ENCODE measurements at regions not wholly inside any gene's neighbourhood (a gene's known extent, or its start where the extent isn't known, plus 50 kb on each side); places are given as distances from the start of the nearest gene placed in this dataset.

DNA sequence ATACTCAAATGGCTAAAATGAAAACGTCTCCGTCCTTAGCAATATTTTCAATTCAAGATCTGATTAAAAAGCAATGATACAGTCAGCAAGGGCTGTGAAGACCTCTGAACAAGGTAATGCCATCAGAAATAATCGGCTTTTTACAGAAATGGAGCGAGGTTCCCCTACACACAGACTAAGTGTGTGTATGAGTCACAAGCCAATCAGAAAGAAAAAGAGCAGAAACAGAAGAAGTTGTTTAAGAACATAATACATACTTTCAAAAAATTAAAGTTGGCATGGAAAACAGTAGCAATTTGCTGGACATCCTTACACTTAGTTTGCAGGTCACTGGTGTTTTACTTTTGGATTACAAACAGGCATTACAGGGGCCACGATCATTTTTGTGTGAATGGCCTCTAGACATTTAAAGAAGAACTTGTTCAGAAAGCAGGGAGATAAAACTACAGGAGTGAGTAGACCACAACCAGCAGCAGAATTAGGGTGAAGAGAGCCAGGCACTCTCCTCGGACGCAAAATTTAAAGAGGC is 350.0 kb upstream of the RUNX1 start:
- no peak for TF ChIP-seq POLR2A (IDR thresholded peaks at IDR 0.05)
- TF ChIP-seq, protein P1, sequence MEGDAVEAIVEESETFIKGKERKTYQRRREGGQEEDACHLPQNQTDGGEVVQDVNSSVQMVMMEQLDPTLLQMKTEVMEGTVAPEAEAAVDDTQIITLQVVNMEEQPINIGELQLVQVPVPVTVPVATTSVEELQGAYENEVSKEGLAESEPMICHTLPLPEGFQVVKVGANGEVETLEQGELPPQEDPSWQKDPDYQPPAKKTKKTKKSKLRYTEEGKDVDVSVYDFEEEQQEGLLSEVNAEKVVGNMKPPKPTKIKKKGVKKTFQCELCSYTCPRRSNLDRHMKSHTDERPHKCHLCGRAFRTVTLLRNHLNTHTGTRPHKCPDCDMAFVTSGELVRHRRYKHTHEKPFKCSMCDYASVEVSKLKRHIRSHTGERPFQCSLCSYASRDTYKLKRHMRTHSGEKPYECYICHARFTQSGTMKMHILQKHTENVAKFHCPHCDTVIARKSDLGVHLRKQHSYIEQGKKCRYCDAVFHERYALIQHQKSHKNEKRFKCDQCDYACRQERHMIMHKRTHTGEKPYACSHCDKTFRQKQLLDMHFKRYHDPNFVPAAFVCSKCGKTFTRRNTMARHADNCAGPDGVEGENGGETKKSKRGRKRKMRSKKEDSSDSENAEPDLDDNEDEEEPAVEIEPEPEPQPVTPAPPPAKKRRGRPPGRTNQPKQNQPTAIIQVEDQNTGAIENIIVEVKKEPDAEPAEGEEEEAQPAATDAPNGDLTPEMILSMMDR (IDR thresholded peaks at IDR 0.05), result no peak

Data from upper lobe of left lung (tissue), 4 donors.